ENCODE measurements at regions not wholly inside any gene's neighbourhood (a gene's known extent, or its start where the extent isn't known, plus 50 kb on each side); places are given as distances from the start of the nearest gene placed in this dataset.
"Not testable (repeated sequence)": the region's sequence is repeated elsewhere in the genome, so short reads cannot be mapped to it uniquely, and the experiment has no call there.

- DNase-seq (ENCODE audit: low read depth in 4 of 4, low spot score in 3 of 4) = no peak
Observed at GRCh38 chr1:192904438-192904895, 95.6 kb downstream of the RGS2 start.

- DNase-seq (ENCODE audit: low read depth in 4 of 4, low spot score in 3 of 4) = no peak
Observed at GRCh38 chr1:192905049-192905448, 96.2 kb downstream of the RGS2 start.

- DNase-seq (ENCODE audit: low read depth in 4 of 4, low spot score in 3 of 4) = no peak
Observed at GRCh38 chr1:192906334-192906733, 97.5 kb downstream of the RGS2 start.

- DNase-seq (ENCODE audit: low read depth in 4 of 4, low spot score in 3 of 4) = no peak
Observed at GRCh38 chr1:192907545-192908243, 98.9 kb downstream of the RGS2 start.

GRCh38 chr1:192911896-192912656 lies 103.2 kb downstream of the RGS2 start:
- not testable (repeated sequence) for DNase-seq (ENCODE audit: low read depth in 4 of 4, low spot score in 3 of 4)

GRCh38 chr1:192913683-192914082 lies 104.8 kb downstream of the RGS2 start:
- DNase-seq (ENCODE audit: low read depth in 4 of 4, low spot score in 3 of 4) = no peak

GRCh38 chr1:192914092-192914491 lies 105.3 kb downstream of the RGS2 start:
- no peak for DNase-seq (ENCODE audit: low read depth in 4 of 4, low spot score in 3 of 4)

- no peak for DNase-seq (ENCODE audit: low read depth in 4 of 4, low spot score in 3 of 4)
Observed at GRCh38 chr1:192914696-192915095, 105.9 kb downstream of the RGS2 start.

GRCh38 chr1:192916021-192916420 lies 107.2 kb downstream of the RGS2 start:
- no peak for DNase-seq (ENCODE audit: low read depth in 4 of 4, low spot score in 3 of 4)

- no peak for DNase-seq (ENCODE audit: low read depth in 4 of 4, low spot score in 3 of 4)
Observed at GRCh38 chr1:192918259-192918658, 109.4 kb downstream of the RGS2 start.

GRCh38 chr1:192920412-192920811 lies 111.6 kb downstream of the RGS2 start:
- no peak for DNase-seq (ENCODE audit: low read depth in 4 of 4, low spot score in 3 of 4)

GRCh38 chr1:192925609-192926008 lies 116.8 kb downstream of the RGS2 start:
- no peak for DNase-seq (ENCODE audit: low read depth in 4 of 4, low spot score in 3 of 4)

GRCh38 chr1:192926736-192927135 lies 117.9 kb downstream of the RGS2 start:
- no peak for DNase-seq (ENCODE audit: low read depth in 4 of 4, low spot score in 3 of 4)

- DNase-seq (ENCODE audit: low read depth in 4 of 4, low spot score in 3 of 4) = no peak
Observed at GRCh38 chr1:192927496-192927895, 118.7 kb downstream of the RGS2 start.

- no peak for DNase-seq (ENCODE audit: low read depth in 4 of 4, low spot score in 3 of 4)
Observed at GRCh38 chr1:192929597-192929996, 120.8 kb downstream of the RGS2 start.

- DNase-seq (ENCODE audit: low read depth in 4 of 4, low spot score in 3 of 4) = no peak
Observed at GRCh38 chr1:192933744-192934143, 124.9 kb downstream of the RGS2 start.

GRCh38 chr1:192936313-192937018 lies 122.7 kb downstream of the UCHL5 start:
- DNase-seq (ENCODE audit: low read depth in 4 of 4, low spot score in 3 of 4) = no peak

GRCh38 chr1:192937128-192937527 lies 122.0 kb downstream of the UCHL5 start:
- DNase-seq (ENCODE audit: low read depth in 4 of 4, low spot score in 3 of 4) = no peak

GRCh38 chr1:192939440-192939839 lies 119.7 kb downstream of the UCHL5 start:
- no peak for DNase-seq (ENCODE audit: low read depth in 4 of 4, low spot score in 3 of 4)

- DNase-seq (ENCODE audit: low read depth in 4 of 4, low spot score in 3 of 4) = no peak
Observed at GRCh38 chr1:192940658-192941057, 118.5 kb downstream of the UCHL5 start.

- DNase-seq (ENCODE audit: low read depth in 4 of 4, low spot score in 3 of 4) = no peak
Observed at GRCh38 chr1:192941722-192942411, 117.3 kb downstream of the UCHL5 start.

All from left renal pelvis (tissue), 4 donors.